ENCODE measurements at regions not wholly inside any gene's neighbourhood (a gene's known extent, or its start where the extent isn't known, plus 50 kb on each side); places are given as distances from the start of the nearest gene placed in this dataset.

DNA sequence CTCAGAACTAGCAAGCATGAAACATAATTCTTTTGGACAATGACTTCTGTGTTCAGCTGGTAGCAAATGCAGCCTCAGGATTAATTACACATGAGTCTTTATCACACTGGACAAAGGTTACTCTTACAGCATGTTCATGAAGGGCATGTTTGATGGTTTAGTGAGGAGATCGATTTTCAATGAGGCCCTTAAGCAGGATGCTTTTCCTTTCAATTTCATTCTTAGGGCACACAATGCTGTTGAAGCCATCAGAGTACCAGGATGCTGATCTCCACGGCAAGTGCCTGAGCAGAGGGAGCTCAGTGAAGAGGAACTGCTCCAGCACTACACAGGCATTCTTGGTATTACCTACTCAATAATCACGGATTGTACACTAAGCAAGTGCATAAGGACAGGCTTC is 542.0 kb downstream of the SNAPC1 start:
- no peak overlapping the region for H3K4me3 ChIP-seq (ENCODE audit: low read depth, low read length)
- DNase-seq (ENCODE audit: low read depth): no peak
- TF ChIP-seq, protein P1, sequence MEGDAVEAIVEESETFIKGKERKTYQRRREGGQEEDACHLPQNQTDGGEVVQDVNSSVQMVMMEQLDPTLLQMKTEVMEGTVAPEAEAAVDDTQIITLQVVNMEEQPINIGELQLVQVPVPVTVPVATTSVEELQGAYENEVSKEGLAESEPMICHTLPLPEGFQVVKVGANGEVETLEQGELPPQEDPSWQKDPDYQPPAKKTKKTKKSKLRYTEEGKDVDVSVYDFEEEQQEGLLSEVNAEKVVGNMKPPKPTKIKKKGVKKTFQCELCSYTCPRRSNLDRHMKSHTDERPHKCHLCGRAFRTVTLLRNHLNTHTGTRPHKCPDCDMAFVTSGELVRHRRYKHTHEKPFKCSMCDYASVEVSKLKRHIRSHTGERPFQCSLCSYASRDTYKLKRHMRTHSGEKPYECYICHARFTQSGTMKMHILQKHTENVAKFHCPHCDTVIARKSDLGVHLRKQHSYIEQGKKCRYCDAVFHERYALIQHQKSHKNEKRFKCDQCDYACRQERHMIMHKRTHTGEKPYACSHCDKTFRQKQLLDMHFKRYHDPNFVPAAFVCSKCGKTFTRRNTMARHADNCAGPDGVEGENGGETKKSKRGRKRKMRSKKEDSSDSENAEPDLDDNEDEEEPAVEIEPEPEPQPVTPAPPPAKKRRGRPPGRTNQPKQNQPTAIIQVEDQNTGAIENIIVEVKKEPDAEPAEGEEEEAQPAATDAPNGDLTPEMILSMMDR (IDR thresholded peaks at IDR 0.05; ENCODE audit: control insufficient read depth, extremely low read depth, insufficient read depth): no peak

DNA sequence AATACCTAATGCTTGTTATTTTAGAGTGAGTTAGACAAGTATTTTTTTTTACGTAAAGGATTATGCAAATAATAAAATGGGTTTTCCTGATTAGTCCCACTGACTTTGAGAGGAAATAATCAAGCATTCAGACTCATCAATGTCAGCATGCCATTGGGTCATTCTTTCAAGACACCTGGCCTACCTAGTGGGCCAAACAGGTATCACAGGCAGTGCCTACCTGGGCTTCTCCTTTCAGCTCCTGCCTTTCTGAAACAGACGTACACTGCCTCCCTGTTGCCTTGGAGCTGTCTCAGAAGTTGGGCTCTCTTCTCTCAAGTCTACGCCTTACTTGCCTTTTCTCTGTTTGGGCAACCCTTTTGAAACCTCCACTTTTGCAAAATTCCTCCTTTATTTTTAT is 545.6 kb downstream of the SNAPC1 start:
- no peak for DNase-seq (ENCODE audit: low read depth)
- TF ChIP-seq, protein P1 (IDR thresholded peaks at IDR 0.05; ENCODE audit: control insufficient read depth, extremely low read depth, insufficient read depth): no peak
- no peak overlapping the region for H3K4me3 ChIP-seq (ENCODE audit: low read depth, low read length)

DNA sequence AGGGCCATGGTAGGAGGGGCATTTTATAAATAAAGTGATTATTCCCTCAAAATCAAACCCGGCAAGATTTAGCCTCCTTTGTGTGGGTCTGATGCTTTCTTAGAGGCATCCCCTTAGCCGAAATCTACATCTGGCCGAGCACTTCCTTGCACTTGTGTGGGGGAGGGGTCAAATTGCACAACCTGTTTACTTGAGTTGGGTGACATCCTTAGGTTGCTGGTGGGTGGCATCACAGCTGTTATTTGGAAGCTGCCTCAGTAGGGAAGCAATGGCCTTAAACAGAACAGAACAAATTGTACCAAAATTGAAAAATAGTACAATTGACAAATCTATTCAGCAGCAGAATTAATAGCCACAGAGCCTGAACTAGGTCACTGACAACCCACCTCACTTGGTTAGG is 546.1 kb downstream of the SNAPC1 start:
- TF ChIP-seq, protein P1 (IDR thresholded peaks at IDR 0.05; ENCODE audit: control insufficient read depth, extremely low read depth, insufficient read depth): no peak
- no peak overlapping the region for H3K4me3 ChIP-seq (ENCODE audit: low read depth, low read length)
- DNase-seq (ENCODE audit: low read depth): no peak

DNA sequence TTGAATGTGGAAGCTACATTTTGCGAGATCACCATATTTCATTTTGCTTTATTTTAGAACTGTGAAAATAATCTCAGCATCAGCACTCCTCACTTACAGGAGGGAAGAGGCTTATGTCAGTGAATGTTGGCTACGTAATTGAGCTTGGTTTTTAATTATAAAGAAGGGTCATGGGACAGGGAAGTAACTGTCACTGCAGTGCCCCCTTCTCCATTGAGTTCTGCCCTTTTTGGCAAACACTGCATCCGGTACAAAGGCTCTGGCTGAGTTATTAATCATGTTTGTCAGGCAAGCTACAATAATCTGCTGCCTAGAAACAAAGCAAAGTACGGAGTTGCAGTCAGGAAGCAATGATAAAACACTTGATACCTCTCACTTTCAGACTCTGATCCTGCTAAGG is 546.7 kb downstream of the SNAPC1 start:
- TF ChIP-seq, protein P1 (IDR thresholded peaks at IDR 0.05; ENCODE audit: control insufficient read depth, extremely low read depth, insufficient read depth): no peak
- no peak overlapping the region for H3K4me3 ChIP-seq (ENCODE audit: low read depth, low read length)
- DNase-seq (ENCODE audit: low read depth): no peak

DNA sequence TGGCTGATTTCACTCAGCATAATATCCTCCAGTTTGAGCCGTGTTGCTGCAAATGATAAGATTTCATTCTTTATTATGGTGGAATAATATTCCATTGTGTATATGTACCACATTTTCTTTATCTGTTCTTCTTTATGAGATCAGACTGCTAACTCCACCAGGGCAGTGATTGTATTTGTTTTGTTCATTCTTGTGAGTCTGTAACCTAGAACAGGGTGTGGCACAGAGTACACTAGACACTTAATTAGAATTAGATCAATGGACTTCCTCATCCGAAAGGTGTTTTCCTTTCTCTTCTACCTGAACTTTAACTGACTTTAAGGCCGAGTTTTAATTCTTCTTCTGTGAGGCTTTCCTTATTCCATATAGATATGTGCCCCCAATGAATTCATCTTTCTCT is 551.0 kb downstream of the SNAPC1 start:
- TF ChIP-seq, protein P1 (IDR thresholded peaks at IDR 0.05; ENCODE audit: control insufficient read depth, extremely low read depth, insufficient read depth): no peak
- no peak for DNase-seq (ENCODE audit: low read depth)
- no peak overlapping the region for H3K4me3 ChIP-seq (ENCODE audit: low read depth, low read length)

DNA sequence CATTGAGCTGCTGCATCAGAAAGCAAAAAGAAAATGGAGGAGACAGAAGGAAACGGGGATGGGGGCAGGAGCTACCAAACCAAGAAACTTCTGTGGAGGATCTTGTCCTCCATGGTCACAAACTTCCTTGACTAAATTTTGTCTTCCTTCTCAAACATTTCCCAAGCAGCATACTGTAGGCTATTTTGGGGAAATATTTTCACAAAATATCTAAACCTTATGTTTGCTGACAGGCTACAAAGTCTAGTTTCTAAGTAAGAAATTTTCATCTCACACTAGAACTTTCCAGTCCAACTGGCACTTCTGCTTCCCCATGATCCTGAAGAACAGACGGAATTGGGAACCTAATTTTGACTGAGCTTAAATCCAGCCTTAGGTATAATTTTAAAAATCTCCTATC is 552.0 kb downstream of the SNAPC1 start:
- TF ChIP-seq, protein P1 (IDR thresholded peaks at IDR 0.05; ENCODE audit: control insufficient read depth, extremely low read depth, insufficient read depth): no peak
- no peak overlapping the region for H3K4me3 ChIP-seq (ENCODE audit: low read depth, low read length)
- no peak for DNase-seq (ENCODE audit: low read depth)

DNA sequence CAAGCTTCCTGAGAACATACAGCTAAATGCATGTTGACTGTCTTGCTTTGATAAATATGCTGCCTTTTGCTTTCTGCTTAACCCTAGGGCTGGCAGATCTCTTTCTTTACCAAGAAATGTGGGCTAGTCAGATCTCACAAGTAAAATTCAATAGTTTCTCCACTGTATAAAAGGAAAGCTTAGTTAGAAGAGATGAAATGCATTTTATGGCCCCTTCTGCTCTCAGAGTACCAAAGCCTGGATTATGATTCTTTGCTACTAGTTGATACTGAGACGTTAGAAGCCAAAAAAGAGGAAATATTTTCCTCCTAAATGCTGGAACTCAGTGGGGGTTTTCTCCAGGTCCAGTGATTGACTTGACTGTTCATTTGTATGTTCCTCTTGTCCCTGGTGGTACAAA is 552.7 kb downstream of the SNAPC1 start:
- TF ChIP-seq, protein P1 (IDR thresholded peaks at IDR 0.05; ENCODE audit: control insufficient read depth, extremely low read depth, insufficient read depth): no peak
- no peak overlapping the region for H3K4me3 ChIP-seq (ENCODE audit: low read depth, low read length)
- DNase-seq (ENCODE audit: low read depth): no peak

All from LNCaP clone FGC (cell line).